ENCODE measurements at regions not wholly inside any gene's neighbourhood (a gene's known extent, or its start where the extent isn't known, plus 50 kb on each side); places are given as distances from the start of the nearest gene placed in this dataset.

DNA sequence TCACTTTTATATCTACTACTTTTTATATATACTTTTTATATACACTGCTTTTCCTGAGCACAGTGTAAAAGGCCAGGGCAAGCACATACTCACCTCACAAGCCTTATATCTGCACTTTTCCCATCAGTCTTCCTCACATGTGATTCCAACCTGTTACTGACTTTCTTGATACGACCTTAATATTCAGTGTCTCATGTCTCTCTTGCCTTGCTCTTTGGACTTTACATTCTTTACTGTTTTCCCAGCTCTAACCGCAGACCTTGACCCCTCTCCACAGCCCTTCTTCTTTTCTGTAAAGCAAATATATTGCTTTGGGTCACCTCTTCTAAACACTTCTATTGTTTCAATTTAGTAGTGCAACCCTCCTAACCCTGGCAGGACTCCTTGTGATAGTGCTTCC, 353.1 kb upstream of the ANO5 start:
- DNase-seq = no peak

DNA sequence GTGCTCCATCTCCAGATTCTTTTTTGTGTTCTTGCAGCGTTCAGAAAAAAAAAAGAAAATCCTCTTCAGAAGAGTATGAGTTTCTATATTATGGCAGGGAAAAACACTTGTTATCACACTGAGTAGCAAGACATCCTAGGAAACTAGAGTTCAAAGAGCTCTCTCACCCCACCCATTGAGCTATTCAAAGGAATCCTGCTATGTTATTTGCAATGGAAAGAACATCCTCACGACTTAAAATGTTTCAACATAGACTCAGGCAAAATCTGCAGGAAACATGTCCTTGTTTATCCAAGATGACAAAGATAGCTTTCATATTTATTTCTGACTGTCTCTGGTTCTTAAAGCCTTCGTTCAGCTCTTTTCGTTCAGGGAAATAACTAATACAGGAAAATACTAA, 331.6 kb upstream of the ANO5 start:
- DNase-seq = no peak

DNA sequence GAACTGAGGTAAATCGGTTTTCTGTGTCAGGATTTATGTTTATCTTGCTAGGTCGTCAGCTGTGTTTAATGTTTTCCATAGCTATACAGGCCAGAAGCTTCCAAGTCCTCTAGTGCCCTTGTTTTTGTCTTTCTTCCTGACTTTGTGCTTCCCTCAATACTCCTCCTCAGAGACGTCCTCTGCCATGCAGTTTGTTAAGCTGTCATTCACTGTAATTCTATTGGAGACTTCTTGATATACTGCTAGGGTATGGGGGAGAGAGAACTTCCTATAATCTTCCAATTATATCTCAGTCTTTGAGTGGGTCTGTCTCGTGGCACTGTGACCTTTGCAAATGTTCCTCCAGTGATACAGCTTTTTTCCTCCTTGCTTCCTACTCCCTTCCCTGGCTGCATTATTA, 327.3 kb upstream of the ANO5 start:
- DNase-seq = no peak

DNA sequence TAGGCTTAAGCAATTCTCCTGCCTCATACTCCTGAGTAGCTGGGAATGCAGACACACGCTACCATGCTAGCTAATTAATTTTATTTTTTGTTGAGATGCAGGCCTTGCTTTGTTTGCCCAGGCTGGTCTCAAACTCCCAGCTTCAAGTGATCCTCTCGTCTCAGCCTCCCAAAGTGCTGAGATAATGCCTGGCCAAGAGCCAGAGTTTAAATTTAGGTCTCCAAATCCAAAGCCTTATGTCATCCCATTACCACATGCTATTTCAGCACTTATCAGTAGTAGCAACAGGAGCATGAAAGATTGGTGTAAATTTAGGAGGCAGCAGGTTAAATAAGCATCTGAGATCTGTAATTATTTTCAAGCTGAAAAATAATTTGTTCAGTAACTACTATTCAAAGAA, 326.1 kb upstream of the ANO5 start:
- no peak for DNase-seq

DNA sequence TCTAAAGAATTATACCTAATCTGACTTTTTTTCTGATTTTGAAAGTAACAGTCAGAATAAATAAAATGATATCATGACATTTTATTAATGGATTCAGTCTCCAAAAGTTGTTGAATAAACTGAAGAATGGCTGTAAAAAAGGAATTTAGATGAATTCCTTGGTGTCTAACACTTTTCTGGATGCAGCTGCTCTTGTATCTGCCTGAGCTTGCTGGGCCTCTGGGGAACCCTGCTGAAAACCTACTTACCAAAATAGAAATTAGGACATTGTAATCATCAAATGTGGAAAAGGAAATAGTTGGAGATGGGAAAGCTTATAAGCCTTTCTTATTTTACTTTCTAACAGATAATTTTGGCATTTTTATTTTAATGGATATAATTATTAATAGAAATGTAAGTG, 315.7 kb upstream of the ANO5 start:
- DNase-seq = no peak

DNA sequence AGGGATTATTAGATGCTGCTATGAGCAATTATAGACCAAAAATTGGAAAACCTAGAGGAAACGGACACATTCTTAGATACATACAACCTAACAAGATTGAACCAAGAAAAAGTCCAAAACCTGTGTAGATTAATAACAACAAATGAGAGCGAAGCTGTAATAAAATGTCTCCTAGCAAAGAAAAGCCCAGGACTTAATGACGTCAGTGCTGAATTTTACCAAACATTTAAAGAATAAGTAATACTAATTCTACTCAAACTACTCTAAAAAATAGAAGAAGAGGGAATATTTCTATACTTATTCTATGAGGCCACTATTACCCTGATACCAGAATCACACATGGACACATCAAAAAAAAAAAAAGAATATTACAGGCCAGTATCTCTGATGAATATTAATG, 309.5 kb upstream of the ANO5 start:
- no peak for DNase-seq

DNA sequence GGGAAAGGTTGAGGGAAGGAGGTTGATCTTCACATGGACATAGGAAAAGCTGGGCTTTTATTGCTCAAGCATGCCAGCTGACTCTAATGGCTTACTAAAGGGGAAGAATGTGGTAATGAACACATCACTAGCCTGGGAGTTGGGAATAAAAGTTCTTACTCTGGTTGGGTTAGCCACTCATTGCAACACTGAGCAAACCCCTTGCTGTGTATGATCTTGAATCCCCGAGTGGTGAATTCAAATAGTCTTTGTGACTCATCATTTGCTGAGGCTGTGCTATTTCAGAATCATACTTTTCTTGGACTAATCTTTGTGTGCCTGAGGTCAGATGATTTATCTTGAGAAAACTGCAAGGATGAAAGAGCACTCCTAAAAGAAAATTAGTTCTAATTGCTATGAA, 304.1 kb upstream of the ANO5 start:
- no peak for DNase-seq

DNA sequence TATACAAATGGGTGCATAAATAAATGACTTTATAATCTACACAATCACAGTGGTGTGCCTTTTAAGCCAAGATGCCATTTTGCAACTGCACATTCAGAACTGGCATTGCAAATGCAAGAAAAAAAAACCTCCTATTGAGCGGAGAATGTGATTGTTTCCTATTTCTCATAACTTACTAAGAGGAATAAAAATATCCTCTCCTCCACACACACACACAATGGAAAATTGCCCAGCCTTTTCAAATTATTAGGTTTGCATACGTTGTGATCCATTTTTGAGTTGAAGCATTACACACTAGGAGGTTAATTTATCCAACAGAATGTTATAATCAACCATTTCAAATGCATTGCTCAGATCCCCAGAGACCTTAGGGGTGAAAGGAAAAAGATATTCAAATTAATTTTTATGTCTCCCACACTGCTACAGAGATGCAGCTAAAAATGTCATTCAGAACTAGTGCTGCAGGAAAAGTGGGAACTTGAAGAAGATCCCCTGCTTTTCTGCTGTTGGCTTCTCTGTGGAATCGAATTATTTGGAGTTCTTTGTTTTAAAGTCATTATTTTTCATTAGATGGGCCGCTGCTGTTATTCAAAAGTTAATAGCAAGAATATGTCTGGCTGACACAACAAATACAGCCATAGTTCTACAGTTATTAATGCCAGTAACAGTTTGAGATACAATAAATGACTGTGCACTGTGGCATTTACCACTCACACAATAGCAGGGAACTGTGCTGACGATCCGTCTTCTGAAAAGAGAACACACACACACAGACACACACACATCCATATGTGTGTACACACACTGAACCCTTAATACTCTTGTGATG, 299.9 kb upstream of the ANO5 start:
- no peak for DNase-seq

DNA sequence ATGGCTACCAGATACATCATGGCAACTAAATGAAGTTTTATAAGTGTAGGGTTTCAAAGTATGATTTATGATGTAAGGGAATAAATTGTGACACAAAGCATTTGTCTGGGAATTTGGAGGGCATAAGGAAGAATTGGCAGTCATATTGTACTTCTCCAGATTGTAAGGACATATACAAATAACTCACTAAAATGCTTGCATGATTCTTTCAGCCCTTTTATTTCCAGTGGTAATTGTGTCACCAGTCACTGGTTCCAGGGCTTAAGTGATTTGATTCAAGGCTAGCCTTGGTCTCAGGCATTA, 299.4 kb upstream of the ANO5 start:
- DNase-seq = no peak

DNA sequence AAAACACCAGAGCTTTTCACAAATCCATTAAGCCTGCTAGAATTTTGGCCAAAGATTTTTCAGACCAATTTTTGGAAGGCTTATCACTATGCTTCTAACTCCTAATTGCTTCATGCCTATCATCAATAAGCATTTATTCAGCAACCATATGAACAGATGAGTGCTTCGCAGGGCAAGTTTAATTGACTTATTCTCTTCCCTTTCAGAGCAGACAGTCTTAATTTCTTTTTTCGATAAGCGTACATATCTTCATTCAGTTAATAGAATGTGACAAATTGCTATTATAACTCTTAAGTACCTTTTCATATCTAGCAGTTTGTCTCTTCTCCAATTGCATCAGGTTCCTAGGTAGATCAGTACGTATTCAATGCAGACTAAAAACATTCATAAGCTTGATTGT, 298.4 kb upstream of the ANO5 start:
- DNase-seq = no peak

DNA sequence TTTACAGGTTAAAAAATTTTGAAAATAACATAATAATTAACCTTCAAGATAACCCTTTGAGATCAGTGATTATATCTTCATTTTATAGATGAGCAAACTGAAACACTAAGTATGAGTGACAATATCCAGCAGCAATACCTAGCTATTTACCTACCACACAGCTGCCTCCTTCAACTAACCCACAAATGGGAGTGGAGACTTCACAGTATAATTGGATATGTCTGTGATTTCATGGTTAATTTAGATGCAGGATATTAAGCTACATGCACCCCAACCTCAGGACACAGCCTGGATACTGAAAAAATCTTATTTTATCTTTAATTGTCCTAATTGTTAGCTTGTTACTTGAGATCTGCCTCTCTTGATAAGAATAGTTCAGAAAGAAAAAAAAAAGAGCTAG, 297.2 kb upstream of the ANO5 start:
- DNase-seq = no peak

DNA sequence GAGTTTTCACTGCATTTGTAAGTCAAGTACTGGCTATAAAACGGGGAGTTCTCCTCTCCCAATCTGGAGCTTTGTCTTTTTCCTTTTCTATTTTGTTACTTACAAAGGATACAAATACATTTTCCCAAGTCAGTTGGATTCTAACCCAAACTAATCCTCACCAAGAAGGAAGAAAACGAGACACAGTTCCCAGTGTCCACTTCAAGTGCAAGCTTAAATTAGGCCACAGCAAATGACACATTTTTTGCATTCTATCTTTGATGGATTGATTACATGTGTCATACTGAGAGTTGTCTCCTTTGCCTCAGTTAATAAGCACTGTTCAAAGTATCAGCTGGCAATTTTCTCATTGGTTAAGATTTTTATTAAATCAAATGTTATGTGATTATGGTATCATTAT, 296.7 kb upstream of the ANO5 start:
- no peak for DNase-seq

DNA sequence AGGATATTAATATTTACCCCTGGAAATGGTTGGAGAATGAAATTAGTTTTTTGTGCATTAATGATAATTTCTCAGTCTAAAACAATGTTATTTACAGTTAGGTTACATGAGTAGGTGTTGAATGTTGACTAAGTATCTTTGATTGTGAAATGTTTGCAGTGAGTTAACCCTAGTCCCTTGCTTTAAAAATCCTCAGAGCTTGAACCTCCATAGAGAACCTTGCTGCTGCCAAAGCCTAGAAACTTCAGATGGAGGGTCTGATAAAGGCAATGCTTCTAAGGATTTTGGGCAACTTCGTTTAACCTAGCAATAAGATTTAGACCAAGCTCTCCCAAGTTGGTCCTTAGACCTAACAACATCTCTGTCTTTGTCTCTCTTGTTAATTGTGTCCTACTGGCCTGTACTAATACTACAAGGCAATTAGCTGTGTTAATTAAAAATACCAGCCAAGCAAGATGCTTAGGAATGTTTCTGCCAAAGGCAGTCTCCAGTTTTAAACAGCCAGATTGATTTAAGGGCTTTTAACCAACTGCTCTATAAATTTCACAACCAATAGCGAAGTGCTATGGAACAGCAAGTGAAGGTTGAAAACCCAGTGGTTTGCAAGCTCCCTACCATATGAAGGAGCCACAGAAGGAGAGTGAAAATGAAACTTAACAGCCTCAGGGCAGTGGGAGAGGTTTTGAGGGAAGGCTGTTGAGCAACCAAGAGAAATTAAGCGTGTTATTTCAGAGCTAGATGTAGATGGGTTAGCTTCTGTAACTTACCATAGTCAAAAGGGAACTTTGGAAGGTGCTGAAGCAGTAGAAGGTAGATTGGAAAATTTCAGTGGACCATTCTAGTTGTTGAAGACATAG, 295.9 kb upstream of the ANO5 start:
- no peak for DNase-seq

DNA sequence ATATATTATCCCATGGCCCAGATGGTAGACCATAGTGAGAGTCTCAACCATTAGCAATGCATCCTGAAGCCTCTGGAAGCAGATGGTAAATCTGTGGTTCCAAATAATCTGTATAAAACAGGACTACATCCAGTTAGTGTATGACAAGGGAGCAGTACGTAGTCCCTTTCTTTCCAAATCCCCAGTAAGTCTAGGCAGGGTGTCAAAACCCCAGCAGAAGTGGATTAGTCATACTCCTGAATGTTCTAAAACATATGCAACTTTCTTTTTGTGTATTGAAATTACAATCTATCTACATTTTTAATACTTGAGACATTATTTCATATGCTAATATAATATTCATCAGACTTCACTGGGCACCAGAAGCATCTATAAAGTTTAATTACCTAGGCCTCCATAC, 295.1 kb upstream of the ANO5 start:
- no peak for DNase-seq

DNA sequence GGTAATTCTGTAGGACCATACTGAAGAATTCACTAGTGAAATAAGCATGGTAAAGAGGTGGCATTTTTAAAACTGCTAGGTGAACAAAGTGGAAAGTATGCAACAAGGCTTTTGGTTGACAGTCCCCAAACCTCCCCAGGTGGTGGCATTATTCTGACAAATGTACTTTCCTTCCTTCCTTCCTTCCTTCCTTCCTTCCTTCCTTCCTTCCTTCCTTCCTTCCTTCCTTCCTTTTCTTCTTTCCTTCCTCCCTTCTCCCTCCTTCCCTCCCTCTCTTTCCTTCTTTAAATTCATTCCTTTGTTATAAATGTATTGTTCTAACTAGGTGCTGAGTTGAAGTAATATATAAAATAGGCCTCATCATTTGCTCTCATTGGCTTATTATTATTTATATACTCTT, 284.7 kb upstream of the ANO5 start:
- DNase-seq = no peak

DNA sequence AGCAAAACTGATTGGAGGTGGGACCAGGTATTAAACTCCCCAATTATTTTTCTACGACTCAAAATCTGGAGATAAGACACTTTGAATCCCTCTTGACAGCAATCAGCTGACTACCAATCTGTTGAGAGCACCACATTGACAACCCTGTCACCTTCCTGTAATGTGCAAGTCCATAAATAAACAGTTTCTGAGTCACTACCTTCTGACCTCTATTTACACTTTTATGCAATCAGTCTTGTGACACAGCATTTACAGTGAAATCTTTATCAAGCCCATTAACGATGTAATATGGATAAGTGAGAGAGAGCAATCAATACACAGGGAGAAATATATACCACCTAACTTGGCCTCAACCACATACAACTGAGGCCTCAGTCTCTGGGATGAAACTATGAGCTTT, 283.7 kb upstream of the ANO5 start:
- DNase-seq = no peak

DNA sequence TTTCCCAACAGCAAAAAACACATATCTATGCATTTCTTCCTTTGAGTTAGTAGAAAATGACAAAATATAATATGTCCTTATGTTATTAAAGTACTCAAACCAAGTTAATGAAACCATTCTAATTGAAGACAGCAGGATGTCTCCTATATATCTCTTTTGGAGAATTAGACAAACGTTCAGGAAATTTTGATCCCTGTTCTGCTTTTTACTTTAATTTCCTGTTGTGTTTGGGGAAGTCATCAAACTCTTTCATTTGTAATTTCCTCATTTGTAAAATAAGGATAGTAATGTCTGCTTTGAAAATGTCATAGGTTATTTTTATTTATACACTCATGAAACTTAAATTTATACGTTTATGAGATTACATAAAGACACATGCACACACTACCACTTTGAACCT, 281.8 kb upstream of the ANO5 start:
- DNase-seq = no peak

DNA sequence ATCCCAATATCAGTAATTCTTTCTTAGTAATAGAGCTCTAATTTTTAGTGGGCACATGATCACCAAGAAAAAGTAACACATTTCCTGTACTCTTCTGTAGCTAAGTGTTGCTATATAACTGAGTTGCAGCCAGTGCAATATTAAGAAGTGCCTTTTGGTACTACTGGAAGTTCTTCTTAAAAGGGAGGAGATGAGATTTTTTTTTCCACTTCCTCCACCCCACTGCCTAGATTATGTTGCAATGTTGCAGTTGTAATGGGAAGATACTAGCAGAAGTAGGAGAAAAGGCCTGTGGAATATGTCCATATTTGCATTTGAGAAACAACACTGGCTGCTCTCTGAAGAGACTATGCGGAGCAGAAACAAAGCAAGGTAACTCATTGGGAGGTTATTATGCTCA, 280.6 kb upstream of the ANO5 start:
- no peak for DNase-seq

DNA sequence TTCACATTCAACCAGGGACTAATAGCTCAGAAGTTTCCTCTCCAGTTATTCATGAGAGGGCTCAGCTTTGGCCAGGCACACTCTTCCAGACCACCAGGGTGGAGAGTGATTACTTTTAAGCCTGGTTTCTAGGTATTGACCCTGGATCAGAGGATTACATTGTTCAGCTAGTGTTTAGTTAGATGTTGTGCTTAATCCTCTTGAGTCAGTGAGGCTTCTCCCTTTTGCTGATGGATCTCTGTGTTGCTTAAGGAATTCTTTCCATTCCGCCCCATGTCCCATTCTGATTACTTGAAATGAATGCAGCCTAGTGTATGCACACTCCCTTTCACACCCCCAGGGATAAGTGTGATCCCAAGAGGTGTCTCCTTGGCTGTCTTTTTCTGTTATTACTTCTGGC, 271.7 kb upstream of the ANO5 start:
- DNase-seq = no peak

DNA sequence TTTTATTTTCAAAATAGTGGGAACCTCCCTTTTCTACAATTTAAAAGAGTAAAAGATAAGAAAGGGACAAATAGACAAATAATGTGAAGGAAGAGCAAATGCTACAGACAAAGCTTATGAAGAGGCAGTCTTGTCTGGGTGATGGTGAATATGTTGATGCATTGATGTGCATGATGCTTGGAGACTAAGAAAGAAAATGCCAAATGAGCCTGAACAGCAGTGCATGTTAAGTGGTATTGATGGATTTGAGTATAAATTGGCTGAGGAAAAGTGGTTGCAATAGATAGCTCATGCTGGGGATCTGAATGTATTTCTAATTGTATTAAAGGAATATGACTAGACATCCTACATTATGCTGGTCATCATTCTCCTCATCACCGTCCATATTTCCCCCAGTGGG, 268.6 kb upstream of the ANO5 start:
- no peak for DNase-seq

DNA sequence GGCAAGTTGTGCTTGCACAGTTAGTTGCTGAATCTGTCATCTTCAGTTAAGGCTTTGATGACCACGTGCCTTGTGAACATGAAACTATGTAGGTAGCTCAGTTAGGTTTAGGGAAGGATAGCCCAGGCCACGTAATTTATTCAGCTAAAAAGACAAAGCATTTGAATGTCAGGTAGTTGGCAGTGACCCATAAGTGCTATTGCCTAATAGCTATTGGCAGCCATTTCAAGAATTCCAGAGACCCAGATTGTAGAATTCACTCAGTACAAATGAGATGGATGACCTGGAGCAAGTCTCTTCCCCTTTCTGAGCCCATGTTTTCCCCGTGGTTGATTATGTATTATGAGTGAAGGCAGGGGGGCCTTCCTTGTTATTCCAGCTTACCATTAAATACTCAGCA, 265.3 kb upstream of the ANO5 start:
- no peak for DNase-seq

DNA sequence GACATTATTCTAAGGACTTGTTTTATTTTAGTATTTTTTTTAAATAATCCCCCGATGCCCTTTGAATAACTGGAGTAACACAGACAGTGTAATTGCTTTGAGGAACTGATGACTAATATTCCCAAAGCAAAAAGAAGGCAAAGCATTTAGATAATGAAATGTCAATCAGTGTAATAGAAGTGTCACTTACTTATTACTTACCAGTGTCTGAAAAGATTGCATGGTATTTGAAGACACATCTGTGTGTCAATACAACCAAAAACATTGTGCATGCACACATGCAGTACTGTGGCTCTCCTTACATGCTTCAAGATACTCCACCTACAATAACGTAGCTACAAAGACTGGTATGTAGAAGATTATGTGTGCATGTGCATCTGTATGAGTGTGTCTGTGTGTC, 264.0 kb upstream of the ANO5 start:
- no peak for DNase-seq

DNA sequence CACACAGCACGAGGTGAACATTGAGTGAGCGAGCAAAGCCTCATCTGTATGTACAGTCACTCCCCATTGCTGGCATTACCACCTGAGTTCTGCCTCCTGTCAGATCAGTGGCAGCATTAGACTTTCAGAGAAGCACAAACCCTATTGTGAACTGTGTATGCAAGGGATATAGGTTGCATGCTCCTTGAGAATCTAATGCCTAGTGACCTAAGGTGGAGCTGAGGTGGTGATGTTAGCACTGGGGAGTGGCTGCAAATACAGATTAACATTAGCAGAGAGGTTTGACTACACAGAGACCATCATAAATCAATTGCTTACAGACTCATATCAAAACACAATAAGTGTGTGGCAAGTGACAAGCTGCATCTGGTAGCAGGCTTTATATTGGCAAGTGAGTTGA, 262.5 kb upstream of the ANO5 start:
- DNase-seq = no peak

DNA sequence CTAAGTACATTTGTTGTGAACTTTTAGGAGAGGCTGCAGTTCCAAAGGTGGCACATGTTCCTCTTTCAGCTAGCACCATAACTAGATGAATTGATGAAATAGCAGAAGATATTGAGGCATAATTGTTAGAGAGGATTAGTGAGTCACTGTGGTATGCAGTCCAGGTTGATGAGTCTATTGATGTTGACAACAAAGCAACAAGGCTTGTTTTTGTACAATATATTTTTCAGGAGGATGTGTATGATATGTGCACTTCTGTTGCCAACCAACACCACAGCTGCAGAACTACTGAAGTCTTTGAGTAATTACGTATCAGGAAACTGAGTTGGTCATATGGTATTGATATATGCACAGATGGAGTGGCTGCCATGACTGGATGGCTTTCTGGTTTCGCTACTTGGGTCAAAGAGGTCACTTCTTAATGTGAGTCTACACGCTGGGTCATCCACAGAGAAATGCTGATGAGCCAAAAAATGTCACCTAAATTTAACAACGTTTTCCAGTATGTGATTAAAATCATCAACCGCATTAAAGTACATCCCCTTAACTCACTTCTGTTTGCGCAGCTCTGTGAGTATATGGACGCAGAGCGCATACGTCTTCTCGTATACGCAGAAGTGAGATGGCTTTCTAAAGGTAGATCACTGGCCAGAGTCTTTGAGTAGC, 261.3 kb upstream of the ANO5 start:
- no peak for DNase-seq

Measured in activated CD4-positive, alpha-beta T cell treated with anti-CD3 and anti-CD28 coated beads, Interleukin-2, Interleukin-6, amounts not matched to agents 100 ng/mL and 50 ng/mL, durations not matched to agents 16 hours and 8 hours (primary cell).